Natural killer cell treated with Interleukin-12 subunit alpha and Interleukin-12 subunit beta and Interleukin-15 and Interleukin-18, amount 100 ng/mL, for 72 hours (primary cell): ENCODE measurements at regions not wholly inside any gene's neighbourhood (a gene's known extent, or its start where the extent isn't known, plus 50 kb on each side); places are given as distances from the start of the nearest gene placed in this dataset.
A peak's percentile ranks its signal among the peaks of the same experiment; 100 is the strongest.
"Not testable (repeated sequence)": the region's sequence is repeated elsewhere in the genome, so short reads cannot be mapped to it uniquely, and the experiment has no call there.

Experiments used
- ATAC-seq, 2 donors: fragments of 150-1000 bp; cut with Tn5 transposase in 1 of 2; sonication (Bioruptor Pico), chemical (Tn5 transposase) in 1 of 2; 2 replicates each; pipeline ENCODE4 v1.10.0; 2021
- DNase-seq: peaks from one replicate; pipeline ENCODE4 v3.0.0; 2022; ENCODE audit warnings: low spot score
- H3K27ac Mint-ChIP-seq, 2 donors: 1 replicate in 1 of 2; 2 replicates in 1 of 2; pipeline ENCODE4 v1.8.0; 2022; ENCODE audit warnings: mixed read lengths in 2 of 2, mild to moderate bottlenecking in 1 of 2, moderate library complexity in 1 of 2
- H3K27me3 Mint-ChIP-seq, 2 donors: 1 replicate in 1 of 2; 2 replicates in 1 of 2; pipeline ENCODE4 v1.8.0; 2022; ENCODE audit warnings: mixed read lengths in 2 of 2
- H3K36me3 Mint-ChIP-seq: one replicate; pipeline ENCODE4 v1.8.0; 2022; ENCODE audit warnings: mixed read lengths
- H3K4me1 Mint-ChIP-seq, 2 donors: 1 replicate in 1 of 2; 2 replicates in 1 of 2; pipeline ENCODE4 v1.8.0; 2022; ENCODE audit warnings: low read depth in 2 of 2, mixed read lengths in 2 of 2, mild to moderate bottlenecking in 1 of 2
- H3K4me3 Mint-ChIP-seq: one replicate; pipeline ENCODE4 v1.8.0; 2022; ENCODE audit warnings: mixed read lengths
- H3K9me3 Mint-ChIP-seq: 2 replicates; pipeline ENCODE4 v1.8.0; 2022; ENCODE audit warnings: mixed read lengths

GRCh38 chr1:178589042-178589441, 76.1 kb downstream of the TEX35 start:
- ATAC-seq, H3K4me3 Mint-ChIP-seq, H3K36me3 Mint-ChIP-seq, H3K4me1 Mint-ChIP-seq, H3K27ac Mint-ChIP-seq, H3K9me3 Mint-ChIP-seq, DNase-seq: not testable (repeated sequence)
- peaks cover 13 to 23% of the 10 kb centered on the region in 2 donors for H3K27me3 Mint-ChIP-seq

GRCh38 chr1:178591811-178592210, 78.9 kb downstream of the TEX35 start:
- H3K36me3 Mint-ChIP-seq, H3K9me3 Mint-ChIP-seq, DNase-seq, H3K4me3 Mint-ChIP-seq, H3K4me1 Mint-ChIP-seq, ATAC-seq, H3K27ac Mint-ChIP-seq: not testable (repeated sequence)
- peaks cover 13 to 23% of the 10 kb centered on the region in 2 donors for H3K27me3 Mint-ChIP-seq

DNA sequence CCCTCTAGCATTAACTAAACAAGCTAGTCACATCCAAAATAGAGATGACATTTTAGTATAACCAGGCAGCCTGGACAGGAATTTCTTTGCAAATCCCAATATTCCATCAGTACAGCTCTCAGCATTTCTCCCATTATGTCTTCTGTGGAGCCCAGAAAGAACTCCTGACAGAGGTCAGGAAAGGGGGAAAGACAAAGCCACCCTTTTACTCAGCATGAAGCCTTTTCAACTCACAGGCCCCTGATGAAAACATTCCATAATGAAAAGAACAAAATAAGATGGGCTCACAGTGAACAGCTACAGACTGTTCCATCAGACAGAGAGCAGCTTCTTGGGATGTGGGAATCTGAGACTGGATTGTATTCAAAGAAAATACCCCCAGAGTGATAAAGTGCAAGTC, 80.6 kb downstream of the TEX35 start:
- no peak for DNase-seq
- ATAC-seq, result no peak
- Mint-ChIP-seq H3K27ac (no peak overlapping the region), H3K4me1 (peaks cover 0 to 3% of the 10 kb centered on the region in 2 donors), H3K9me3 (no peaks in the 10 kb centered on the region), H3K27me3 (peaks cover 10 to 18% of the 10 kb centered on the region in 2 donors), H3K36me3 (no peaks in the 10 kb centered on the region), H3K4me3 (no peak overlapping the region)

GRCh38 chr1:178594133-178594532, 81.2 kb downstream of the TEX35 start:
- peaks cover 8 to 12% of the 10 kb centered on the region in 2 donors for H3K27me3 Mint-ChIP-seq
- no peaks in the 10 kb centered on the region for H3K9me3 Mint-ChIP-seq
- no peak overlapping the region for H3K27ac Mint-ChIP-seq
- no peaks in the 10 kb centered on the region for H3K36me3 Mint-ChIP-seq
- peaks cover 0 to 2% of the 10 kb centered on the region in 2 donors for H3K4me1 Mint-ChIP-seq
- no peak for ATAC-seq
- no peak overlapping the region for H3K4me3 Mint-ChIP-seq
- no peak for DNase-seq

DNA sequence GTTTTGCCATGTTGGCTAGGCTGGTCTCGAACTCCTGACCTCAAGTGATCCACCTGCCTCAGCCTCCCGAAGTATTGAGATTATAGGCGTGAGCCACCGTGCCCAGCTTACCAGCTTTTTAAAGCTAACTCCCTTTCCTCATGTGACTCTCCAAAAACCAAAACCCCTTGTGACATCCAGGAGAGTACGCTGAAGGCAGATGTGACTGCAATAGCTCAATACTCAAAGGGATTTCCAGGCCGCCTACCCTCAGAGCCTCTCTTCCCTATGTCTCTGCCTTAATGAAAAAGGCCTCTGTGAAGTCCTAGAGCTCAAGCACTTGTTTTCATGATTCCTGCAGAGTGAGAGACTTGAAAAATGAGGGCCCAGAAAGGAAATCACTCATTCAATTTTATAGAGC, 82.6 kb downstream of the TEX35 start:
- Mint-ChIP-seq H3K4me3 (no peak overlapping the region), H3K27ac (no peak overlapping the region), H3K27me3 (peaks cover 7% of the 10 kb centered on the region in 2 donors), H3K4me1 (peaks cover 0 to 5% of the 10 kb centered on the region in 2 donors), H3K36me3 (no peaks in the 10 kb centered on the region), H3K9me3 (no peaks in the 10 kb centered on the region)
- DNase-seq (no peak), ATAC-seq (no peak)

DNA sequence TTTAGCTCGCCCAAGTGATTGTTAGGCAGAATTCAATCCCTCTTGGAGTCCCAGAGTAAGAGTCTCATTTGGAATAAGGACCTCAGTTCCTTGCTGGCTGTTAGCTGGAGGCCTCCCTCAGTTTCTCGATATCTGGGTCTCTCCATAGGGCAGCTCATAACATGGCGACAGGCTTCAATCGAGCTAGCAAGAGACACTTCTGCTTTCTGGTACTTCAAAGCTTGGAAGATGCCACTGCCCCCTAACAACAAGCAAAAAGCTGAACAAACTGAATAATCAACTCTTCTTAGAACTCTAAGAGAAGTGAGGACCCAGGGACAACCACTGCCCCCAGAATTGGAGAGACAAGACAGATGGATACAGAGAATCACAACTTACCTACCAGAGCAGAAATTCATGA, 86.2 kb downstream of the TEX35 start:
- Mint-ChIP-seq H3K9me3 (no peaks in the 10 kb centered on the region), H3K27me3 (peaks cover 0 to 8% of the 10 kb centered on the region in 2 donors), H3K4me1 (peaks cover 0 to 5% of the 10 kb centered on the region in 2 donors), H3K4me3 (no peak overlapping the region), H3K36me3 (no peaks in the 10 kb centered on the region), H3K27ac (no peak overlapping the region)
- ATAC-seq (no peak), DNase-seq (no peak)

DNA sequence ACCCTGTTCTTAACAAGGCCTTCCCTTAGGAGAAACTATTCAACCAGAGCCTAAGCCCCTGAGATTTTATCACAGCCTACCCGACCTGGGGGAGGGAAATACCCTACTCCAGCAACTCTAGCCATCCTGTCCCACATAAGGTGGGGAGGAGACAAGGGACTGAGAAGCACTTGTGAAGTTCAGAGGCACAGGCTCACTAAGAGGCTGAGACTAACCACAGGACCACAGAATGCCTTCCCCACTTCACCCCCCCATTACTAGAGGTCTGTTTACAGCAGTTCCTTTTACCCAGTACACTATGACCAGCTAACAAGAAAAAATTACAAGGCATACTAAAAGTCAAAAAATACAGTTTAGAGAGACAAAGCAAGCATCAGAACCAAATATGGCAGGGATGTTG, 86.8 kb downstream of the TEX35 start:
- ATAC-seq (peak in 1 of 2 donors; percentile 65), DNase-seq (no peak)
- peaks cover 0 to 8% of the 10 kb centered on the region in 2 donors for H3K27me3 Mint-ChIP-seq
- peaks cover 0 to 5% of the 10 kb centered on the region in 2 donors for H3K4me1 Mint-ChIP-seq
- no peaks in the 10 kb centered on the region for H3K36me3 Mint-ChIP-seq
- H3K9me3 Mint-ChIP-seq, result no peaks in the 10 kb centered on the region
- H3K27ac Mint-ChIP-seq, result no peak overlapping the region
- no peak overlapping the region for H3K4me3 Mint-ChIP-seq

DNA sequence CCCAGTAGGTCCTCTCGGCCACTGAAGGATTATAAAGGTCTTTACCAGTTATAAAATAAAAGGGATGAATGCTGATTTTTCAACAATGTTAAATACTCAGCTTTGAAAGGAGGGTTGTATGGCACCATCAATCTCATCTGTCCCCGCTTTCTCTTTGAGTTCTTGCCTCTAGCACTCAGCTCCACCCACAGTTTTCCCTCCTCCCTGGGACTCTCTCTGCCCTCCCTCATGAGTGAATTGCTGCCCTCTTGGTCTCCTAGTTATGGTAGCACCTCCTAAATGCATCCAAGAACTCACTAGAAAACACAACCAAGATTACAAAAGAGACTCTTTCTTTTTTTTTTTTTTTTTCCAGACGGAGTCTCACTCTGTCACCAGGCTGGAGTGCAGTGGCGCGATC, 91.0 kb downstream of the TEX35 start:
- DNase-seq (no peak), ATAC-seq (no peak)
- no peak overlapping the region for H3K27ac Mint-ChIP-seq
- peaks cover 15 to 29% of the 10 kb centered on the region in 2 donors for H3K4me1 Mint-ChIP-seq
- H3K4me3 Mint-ChIP-seq, result no peak overlapping the region
- H3K36me3 Mint-ChIP-seq, result no peaks in the 10 kb centered on the region
- no peaks in the 10 kb centered on the region for H3K9me3 Mint-ChIP-seq
- H3K27me3 Mint-ChIP-seq, result peaks cover 0 to 8% of the 10 kb centered on the region in 2 donors

GRCh38 chr1:178606839-178607238, 93.9 kb downstream of the TEX35 start:
- no peak for DNase-seq
- no peaks in the 10 kb centered on the region for H3K27me3 Mint-ChIP-seq
- no peak overlapping the region for H3K4me3 Mint-ChIP-seq
- no peak for ATAC-seq
- no peaks in the 10 kb centered on the region for H3K9me3 Mint-ChIP-seq
- H3K4me1 Mint-ChIP-seq, result peaks cover 17 to 30% of the 10 kb centered on the region in 2 donors
- no peaks in the 10 kb centered on the region for H3K36me3 Mint-ChIP-seq
- H3K27ac Mint-ChIP-seq, result peak overlapping the region in 1 of 2 donors; percentile 70

GRCh38 chr1:178607718-178608408, 95.0 kb downstream of the TEX35 start:
- peak overlapping the region; percentile 19 for H3K4me3 Mint-ChIP-seq
- peaks cover 0 to 8% of the 10 kb centered on the region in 2 donors for H3K27me3 Mint-ChIP-seq
- no peaks in the 10 kb centered on the region for H3K36me3 Mint-ChIP-seq
- peak; percentile 71 to 88 for ATAC-seq
- peaks cover 17 to 30% of the 10 kb centered on the region in 2 donors for H3K4me1 Mint-ChIP-seq
- DNase-seq, result peak; percentile 75
- peak overlapping the region; percentile 9 to 70 for H3K27ac Mint-ChIP-seq
- no peaks in the 10 kb centered on the region for H3K9me3 Mint-ChIP-seq

DNA sequence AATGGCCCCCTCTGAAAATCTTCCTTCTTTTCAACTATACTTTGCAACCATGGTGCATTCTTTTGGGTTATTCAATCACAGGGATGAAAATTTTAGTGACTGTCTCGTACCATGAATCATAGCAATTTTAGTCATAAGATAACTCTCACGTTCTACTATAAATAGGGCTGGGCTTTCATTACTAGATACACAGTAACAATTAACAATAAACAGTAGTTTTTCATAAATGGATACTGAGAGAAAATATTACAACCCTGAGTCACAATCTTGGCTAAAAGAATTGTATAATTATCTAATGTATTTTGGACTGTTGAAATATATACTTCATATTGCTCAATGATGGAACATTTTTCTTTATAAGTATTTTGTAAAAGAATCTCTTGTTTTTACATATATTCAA, 96.1 kb downstream of the TEX35 start:
- Mint-ChIP-seq H3K9me3 (no peaks in the 10 kb centered on the region), H3K27ac (peak overlapping the region; percentile 9 to 70), H3K4me3 (peak overlapping the region; percentile 40), H3K4me1 (peaks cover 17 to 30% of the 10 kb centered on the region in 2 donors), H3K27me3 (peaks cover 0 to 8% of the 10 kb centered on the region in 2 donors), H3K36me3 (no peaks in the 10 kb centered on the region)
- ATAC-seq, result peak in 1 of 2 donors; percentile 40
- no peak for DNase-seq

DNA sequence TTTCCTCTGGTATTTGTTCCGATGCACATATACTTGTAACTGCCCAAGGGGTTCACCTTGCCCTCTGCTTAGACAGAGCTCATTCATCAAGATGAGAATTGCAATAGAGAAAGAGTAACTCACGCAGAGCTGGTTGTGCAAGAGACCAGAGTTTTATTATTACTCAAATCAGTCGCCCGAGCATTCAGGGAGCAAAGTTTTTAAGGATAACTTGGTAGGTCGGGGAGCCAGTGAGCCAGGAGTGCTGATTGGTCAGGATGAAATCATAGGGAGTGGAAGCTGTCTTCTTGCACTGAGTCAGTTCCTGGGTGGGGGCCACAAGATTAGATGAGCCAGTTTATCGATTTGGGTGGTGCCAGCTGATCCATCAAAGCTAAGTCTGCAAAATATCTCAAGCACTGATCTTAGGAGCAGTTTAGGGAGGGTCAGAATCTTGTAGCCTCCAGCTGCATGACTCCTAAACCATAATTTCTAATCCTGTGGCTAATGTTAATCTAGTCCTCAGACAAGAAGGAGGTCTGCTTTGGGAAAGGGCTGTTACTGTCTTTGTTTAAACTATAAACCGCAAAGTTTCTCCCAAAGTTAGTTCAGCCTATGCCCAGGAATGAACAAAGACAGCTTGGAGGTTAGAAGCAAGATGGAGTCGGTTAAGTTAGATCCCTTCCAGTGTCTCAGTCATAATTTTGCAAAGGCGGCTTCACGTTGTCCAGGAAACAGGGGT, 97.9 kb downstream of the TEX35 start:
- DNase-seq, ATAC-seq, H3K36me3 Mint-ChIP-seq, H3K27me3 Mint-ChIP-seq, H3K9me3 Mint-ChIP-seq, H3K4me3 Mint-ChIP-seq: not testable (repeated sequence)
- Mint-ChIP-seq H3K27ac (peak overlapping the region in 1 of 2 donors; percentile 24), H3K4me1 (peaks cover 17 to 28% of the 10 kb centered on the region in 2 donors)

DNA sequence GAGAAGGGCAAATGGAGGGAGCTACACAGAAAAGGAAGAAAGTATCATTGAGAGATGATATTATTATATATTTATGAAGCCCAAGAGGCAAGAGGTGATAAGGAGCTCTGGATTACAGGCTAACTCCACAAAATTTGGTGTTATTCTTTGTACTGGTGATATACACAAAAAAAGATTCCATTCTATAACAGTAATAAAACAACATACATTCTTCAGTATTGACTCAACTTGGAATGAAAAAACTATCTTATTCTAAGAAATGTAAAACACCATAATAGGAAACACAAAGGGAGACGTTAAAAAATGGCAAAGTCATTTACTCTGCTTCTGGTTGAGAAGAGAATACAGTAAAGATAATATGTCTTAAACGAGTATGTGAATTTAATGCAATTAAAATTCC, 99.4 kb downstream of the TEX35 start:
- ATAC-seq (no peak), DNase-seq (no peak)
- H3K27me3 Mint-ChIP-seq, result peaks cover 0 to 8% of the 10 kb centered on the region in 2 donors

DNA sequence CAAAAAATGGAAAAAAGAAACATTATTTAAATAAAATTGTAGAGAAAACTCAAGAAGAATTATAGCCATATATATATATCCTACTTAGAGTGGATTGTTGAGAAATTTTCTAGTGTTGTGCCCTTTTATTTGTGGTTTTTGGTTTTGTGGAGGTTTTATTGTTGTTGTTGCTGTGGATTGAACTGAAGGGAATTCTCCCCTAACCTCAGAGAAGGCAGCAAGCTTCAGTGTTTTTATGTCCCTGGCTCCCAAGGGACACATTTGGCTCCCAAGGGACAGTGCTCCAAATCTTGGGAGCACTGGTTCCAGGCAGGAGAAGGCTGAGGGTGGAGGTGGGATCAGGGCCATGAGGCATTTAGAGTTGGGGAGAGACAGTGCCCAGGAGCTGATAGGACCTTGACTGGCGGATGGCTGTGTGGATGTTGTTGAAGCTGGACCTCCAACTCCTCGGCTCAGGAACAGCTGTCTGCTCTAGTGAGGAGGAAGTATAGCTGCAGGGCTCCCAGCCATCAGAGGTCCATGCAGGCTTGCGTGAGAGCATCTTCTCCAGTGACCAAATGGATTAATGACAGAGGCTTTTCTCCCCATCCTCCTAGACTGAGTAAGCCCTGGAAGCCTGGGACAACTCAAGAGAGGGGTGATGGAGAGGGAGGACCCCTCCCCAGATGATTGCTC, 100.5 kb downstream of the TEX35 start:
- Mint-ChIP-seq H3K27ac (no peak overlapping the region), H3K4me3 (no peak overlapping the region), H3K4me1 (peaks cover 7 to 8% of the 10 kb centered on the region in 2 donors), H3K9me3 (no peaks in the 10 kb centered on the region), H3K36me3 (no peaks in the 10 kb centered on the region), H3K27me3 (peaks cover 0 to 8% of the 10 kb centered on the region in 2 donors)
- DNase-seq (no peak), ATAC-seq (no peak)

More for the DNA sequence above, 99.4 kb downstream of the TEX35 start:
- Mint-ChIP-seq H3K4me1 (peaks cover 13 to 17% of the 10 kb centered on the region in 2 donors), H3K4me3 (no peak overlapping the region), H3K36me3 (no peaks in the 10 kb centered on the region), H3K27ac (peak overlapping the region in 1 of 2 donors; percentile 57), H3K9me3 (no peaks in the 10 kb centered on the region)
